ENCODE measurements at regions not wholly inside any gene's neighbourhood (a gene's known extent, or its start where the extent isn't known, plus 50 kb on each side); places are given as distances from the start of the nearest gene placed in this dataset.

DNA sequence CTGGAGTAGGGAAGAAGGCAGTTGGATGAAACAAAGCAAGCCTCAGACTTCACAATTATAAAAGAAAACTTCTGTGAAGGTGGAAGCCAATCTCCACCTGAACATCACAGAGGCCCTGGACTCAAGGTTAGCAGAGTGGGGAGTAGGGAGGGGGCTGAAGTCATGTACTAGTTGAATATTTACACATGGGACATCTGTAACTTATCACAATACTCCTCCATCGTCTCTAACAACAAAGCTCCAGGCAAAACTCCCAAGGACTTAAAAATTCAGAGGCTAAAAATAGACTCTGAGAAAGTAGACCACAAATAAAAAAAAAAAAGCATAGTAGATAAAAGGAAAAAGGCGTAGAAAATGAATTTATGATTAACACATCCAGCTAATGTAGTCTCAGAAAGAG is 326.3 kb upstream of the PKN2 start:
- TF ChIP-seq CTCF (IDR thresholded peaks at IDR 0.05; ENCODE audit: insufficient read depth, low read length) = no peak
- no peak for DNase-seq (ENCODE audit: low read depth)
- no peak overlapping the region for H3K4me3 ChIP-seq (ENCODE audit: low read depth, low read length)

- DNase-seq (ENCODE audit: low read depth) = no peak
- no peak for TF ChIP-seq CTCF (IDR thresholded peaks at IDR 0.05; ENCODE audit: insufficient read depth, low read length)
- no peak overlapping the region for H3K4me3 ChIP-seq (ENCODE audit: low read depth, low read length)
Observed at GRCh38 chr1:88371436-88372023, 312.5 kb upstream of the PKN2 start.

DNA sequence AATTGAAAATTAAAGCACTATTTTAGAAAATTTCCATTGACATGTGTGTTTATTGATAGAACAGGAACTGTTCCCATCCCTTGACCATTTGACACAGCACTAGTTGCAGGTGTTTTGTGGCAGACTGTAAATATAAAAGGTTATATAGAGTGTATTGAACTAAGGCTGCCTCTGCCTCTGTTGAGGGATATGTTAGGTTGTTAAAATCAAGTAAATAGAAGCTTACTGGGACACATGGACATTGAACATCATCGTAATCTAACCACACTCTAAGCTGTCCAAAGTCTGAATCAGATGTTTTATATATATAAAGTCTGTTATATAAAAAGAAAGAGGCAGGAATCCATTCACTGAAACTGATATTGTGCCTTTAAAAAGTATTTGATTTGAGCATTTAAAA is 308.1 kb upstream of the PKN2 start:
- DNase-seq (ENCODE audit: low read depth) = no peak
- no peak for TF ChIP-seq CTCF (IDR thresholded peaks at IDR 0.05; ENCODE audit: insufficient read depth, low read length)
- no peak overlapping the region for H3K4me3 ChIP-seq (ENCODE audit: low read depth, low read length)

- no peak overlapping the region for H3K4me3 ChIP-seq (ENCODE audit: low read depth, low read length)
- no peak for TF ChIP-seq CTCF (IDR thresholded peaks at IDR 0.05; ENCODE audit: insufficient read depth, low read length)
- DNase-seq (ENCODE audit: low read depth) = no peak
Observed at GRCh38 chr1:88376421-88376820, 307.7 kb upstream of the PKN2 start.

DNA sequence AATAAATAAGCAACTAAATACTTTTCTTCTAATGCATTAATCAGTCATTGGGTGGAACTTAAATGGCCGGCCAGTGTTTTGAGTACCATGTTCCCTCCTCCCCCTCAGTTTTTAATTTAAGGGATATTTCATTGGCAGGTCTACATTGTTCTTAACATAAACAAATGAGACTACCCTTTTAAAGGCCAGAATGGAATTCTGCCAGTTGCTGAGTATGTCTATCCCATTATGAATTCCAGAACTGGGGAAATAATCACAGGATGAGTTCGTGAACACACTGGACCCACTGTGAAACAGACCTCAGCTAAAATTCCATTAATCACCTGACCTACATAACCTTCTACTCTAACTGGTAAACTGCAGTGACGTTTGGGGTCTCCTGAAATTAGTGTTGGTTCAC is 305.5 kb upstream of the PKN2 start:
- no peak for TF ChIP-seq CTCF (IDR thresholded peaks at IDR 0.05; ENCODE audit: insufficient read depth, low read length)
- H3K4me3 ChIP-seq (ENCODE audit: low read depth, low read length) = no peak overlapping the region
- peak; percentile 1 for DNase-seq (ENCODE audit: low read depth)

- no peak for DNase-seq (ENCODE audit: low read depth)
- no peak for TF ChIP-seq CTCF (IDR thresholded peaks at IDR 0.05; ENCODE audit: insufficient read depth, low read length)
- H3K4me3 ChIP-seq (ENCODE audit: low read depth, low read length) = no peak overlapping the region
Observed at GRCh38 chr1:88394958-88395357, 289.1 kb upstream of the PKN2 start.

DNA sequence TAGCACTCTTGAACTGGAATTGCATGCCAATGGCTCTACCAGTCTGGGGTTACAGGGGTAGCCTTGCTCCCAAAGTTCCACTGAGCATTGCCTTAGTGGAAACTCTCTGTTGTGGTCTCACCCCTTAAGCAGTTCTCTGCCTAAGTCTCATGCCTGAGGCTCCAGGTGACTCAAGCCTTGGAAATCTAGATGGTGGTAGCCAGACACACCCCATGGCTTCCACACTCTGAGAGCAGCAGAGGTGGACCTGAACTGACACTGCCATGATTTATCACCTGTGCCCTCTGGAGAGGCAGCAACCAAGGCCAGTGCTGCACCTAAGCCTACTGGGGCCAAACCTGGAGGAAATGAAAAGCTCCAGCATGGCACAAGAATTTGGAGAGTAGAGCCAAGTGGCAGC is 285.7 kb upstream of the PKN2 start:
- no peak for DNase-seq (ENCODE audit: low read depth)
- H3K4me3 ChIP-seq (ENCODE audit: low read depth, low read length) = no peak overlapping the region
- TF ChIP-seq CTCF (IDR thresholded peaks at IDR 0.05; ENCODE audit: insufficient read depth, low read length) = no peak
